DND-41 (cell line): ENCODE measurements at regions not wholly inside any gene's neighbourhood (a gene's known extent, or its start where the extent isn't known, plus 50 kb on each side); places are given as distances from the start of the nearest gene placed in this dataset.

Experiments used
- CTCF ChIP-seq: IDR thresholded peaks from 2 replicates; pipeline ENCODE4 v1.5.1; 2012; ENCODE audit warnings: borderline replicate concordance, low read length, moderate library complexity, mild to moderate bottlenecking; ENCODE audit not compliant: poor library complexity, severe bottlenecking; ENCODE audit errors: extremely low read depth
- EZH2 ChIP-seq: IDR thresholded peaks from 3 replicates; pipeline ENCODE4 v1.6.1; 2012; ENCODE audit warnings: borderline replicate concordance, low read depth, mild to moderate bottlenecking, moderate library complexity, low read length, inconsistent platforms; ENCODE audit not compliant: severe bottlenecking

- no peak for TF ChIP-seq CTCF
- TF ChIP-seq EZH2 = no peak
Observed at GRCh38 chr5:105034401-105034763, 1471.8 kb upstream of the NUDT12 start.
